GM12878 (cell line): ENCODE measurements at regions not wholly inside any gene's neighbourhood (a gene's known extent, or its start where the extent isn't known, plus 50 kb on each side); places are given as distances from the start of the nearest gene placed in this dataset.

Source experiments
- ATAC-seq: fragments of 200-7000 bp; cut with Tn5 transposase; 3 replicates; pipeline ENCODE4 v1.9.1; 2020; ENCODE audit warnings: mild to moderate bottlenecking, moderate library complexity
- BruUV-seq: library from RNA; stranded (reverse); fragments of 400-500 nt; replicated peaks from 2 replicates; lab custom pipeline; 2021; lab: Mats Ljungman, UMichigan
- CTCF ChIA-PET: fragments of 300-600 bp; sonication (Branson Sonifier 250); formaldehyde crosslinking; extraction: SDS; loops from one replicate; lab custom pipeline; 2021; ENCODE audit warnings: inconsistent platforms; lab: Yijun Ruan, JAX
- POLR2A ChIA-PET: fragments of 350-600 bp; formaldehyde crosslinking; extraction: SDS; loops from one replicate; lab custom pipeline; 2021; ENCODE audit warnings: inconsistent platforms; lab: Charles Lee
- RAD21 ChIA-PET: fragments of 300-600 bp; sonication (Branson Sonifier 250); formaldehyde crosslinking; loops from one replicate; lab custom pipeline; 2023; ENCODE audit warnings: antibody characterized with exemption; ENCODE audit not compliant: unreplicated experiment; lab: Charles Lee
- SMC1A ChIA-PET: fragments of 300-600 bp; sonication (Branson Sonifier 250); formaldehyde crosslinking; loops from one replicate; lab custom pipeline; 2023; ENCODE audit not compliant: unreplicated experiment, uncharacterized antibody; lab: Charles Lee
- DNase-seq: peaks from one replicate; pipeline ENCODE4 v3.0.0-alpha.2; 2011; ENCODE audit warnings: low read depth, low spot score
- FAIRE-seq: peaks from 3 replicates; lab custom pipeline; 2011; peaks lifted over from hg19 to GRCh38; lab: Jason Lieb, UNC
- H2AFZ ChIP-seq: 2 replicates; pipeline ENCODE4 v1.6.0; 2011; ENCODE audit warnings: low read depth, low read length, control low read depth; ENCODE audit not compliant: control insufficient read depth
- H3K27ac ChIP-seq: 2 replicates; pipeline ENCODE4 v1.5.1; 2011; ENCODE audit warnings: control low read depth; ENCODE audit not compliant: control insufficient read depth, insufficient read depth
- H3K27me3 ChIP-seq, 2 experiments: replicated peaks in 1 of 2; 2 replicates each; pipeline versions ENCODE4 v1.6.0 to v1.6.1; 2011; ENCODE audit warnings: low read length in 1 of 2; ENCODE audit not compliant: control insufficient read depth in 2 of 2, insufficient read depth in 2 of 2
- H3K36me3 ChIP-seq, 2 experiments: 2 replicates each; pipeline ENCODE4 v1.5.1; 2011; ENCODE audit warnings: low read length in 1 of 2; ENCODE audit not compliant: control insufficient read depth in 2 of 2, insufficient read depth in 2 of 2
- H3K4me1 ChIP-seq: 2 replicates; pipeline ENCODE4 v1.6.1; 2011; ENCODE audit warnings: mild to moderate bottlenecking, low read length, moderate library complexity, mixed read lengths; ENCODE audit not compliant: control insufficient read depth, insufficient read depth
- H3K4me2 ChIP-seq: 2 replicates; pipeline ENCODE4 v1.6.0; 2011; ENCODE audit warnings: control low read depth; ENCODE audit not compliant: control insufficient read depth, insufficient read depth
- H3K4me3 ChIP-seq: fragments of 200-600 bp; sonication (generic); 2 replicates; pipeline ENCODE4 v1.5.1; 2016
- H3K79me2 ChIP-seq: 2 replicates; pipeline ENCODE4 v1.6.0; 2011; ENCODE audit warnings: low read length; ENCODE audit not compliant: control insufficient read depth, insufficient read depth
- H3K9ac ChIP-seq: 2 replicates; pipeline ENCODE4 v1.8.0; 2011; ENCODE audit warnings: low read length, control low read depth, mixed read lengths; ENCODE audit not compliant: control insufficient read depth, insufficient read depth
- H3K9me3 ChIP-seq: replicated peaks from 3 replicates; pipeline ENCODE4 v1.5.1; 2011; ENCODE audit warnings: mild to moderate bottlenecking, low read length; ENCODE audit not compliant: control insufficient read depth, insufficient read depth
- H4K20me1 ChIP-seq: 2 replicates; pipeline ENCODE4 v1.6.0; 2011; ENCODE audit not compliant: control insufficient read depth, insufficient read depth
- FOS ChIP-seq: IDR thresholded peaks from 3 replicates; pipeline ENCODE4 v1.6.1; 2011; ENCODE audit warnings: borderline replicate concordance; ENCODE audit not compliant: insufficient read length; ENCODE audit errors: extremely low read depth
- MAX ChIP-seq: IDR thresholded peaks from 2 replicates; pipeline ENCODE4 v1.6.1; 2012; ENCODE audit warnings: low read depth, low read length, improper control_type of control experiment
- NKRF ChIP-seq: fragments of 450-650 bp; conservative IDR thresholded peaks from 2 replicates; pipeline ENCODE4 v1.6.1; 2017; ENCODE audit warnings: mild to moderate bottlenecking, moderate library complexity
- RAD21 ChIP-seq: IDR thresholded peaks from 2 replicates; pipeline ENCODE4 v1.6.1; 2011; ENCODE audit warnings: mild to moderate bottlenecking, low read depth, low read length, moderate library complexity; ENCODE audit not compliant: insufficient read depth
- RB1 ChIP-seq: fragments of 450-650 bp; formaldehyde crosslinking; IDR thresholded peaks from 2 replicates; pipeline ENCODE4 v1.6.1; 2017; ENCODE audit warnings: mild to moderate bottlenecking, borderline replicate concordance
- SIX5 ChIP-seq: IDR thresholded peaks from 2 replicates; pipeline ENCODE4 v1.6.1; 2011; ENCODE audit warnings: mild to moderate bottlenecking, low read depth, low read length, moderate library complexity; ENCODE audit not compliant: severe bottlenecking
- SP1 ChIP-seq: IDR thresholded peaks from one replicate; pipeline ENCODE4 v1.6.1; 2011; ENCODE audit warnings: low read depth, low read length
- SUZ12 ChIP-seq: fragments of 200-600 bp; sonication (generic); IDR thresholded peaks from one replicate; pipeline ENCODE4 v1.6.1; 2018; ENCODE audit warnings: antibody characterized with exemption, mild to moderate bottlenecking; ENCODE audit not compliant: unreplicated experiment
- ZNF24 ChIP-seq: fragments of 450-650 bp; IDR thresholded peaks from 2 replicates; pipeline ENCODE4 v1.6.1; 2017; ENCODE audit warnings: antibody characterized with exemption, mild to moderate bottlenecking
- WGBS: methylation state at CpG from one replicate; pipeline ENCODE4 v1.1.6; 2016; ENCODE audit warnings: low lambda C conversion rate; ENCODE audit not compliant: insufficient replicate concordance, insufficient coverage; ENCODE audit errors: missing lambda C conversion rate; 5-methylcytosine and 5-hydroxymethylcytosine counted together
- in situ Hi-C: fragments of 300-500 bp; cut with MboI; formaldehyde crosslinking; loops from 9 replicates; pipeline ENCODE4 v1.14.3; 2018; ENCODE audit warnings: mixed read lengths
- intact Hi-C: fragments of 100-400 bp; cut with micrococcal nuclease; formaldehyde crosslinking; loops from one replicate; pipeline ENCODE4 v1.14.2; 2022; ENCODE audit not compliant: unreplicated experiment

DNA sequence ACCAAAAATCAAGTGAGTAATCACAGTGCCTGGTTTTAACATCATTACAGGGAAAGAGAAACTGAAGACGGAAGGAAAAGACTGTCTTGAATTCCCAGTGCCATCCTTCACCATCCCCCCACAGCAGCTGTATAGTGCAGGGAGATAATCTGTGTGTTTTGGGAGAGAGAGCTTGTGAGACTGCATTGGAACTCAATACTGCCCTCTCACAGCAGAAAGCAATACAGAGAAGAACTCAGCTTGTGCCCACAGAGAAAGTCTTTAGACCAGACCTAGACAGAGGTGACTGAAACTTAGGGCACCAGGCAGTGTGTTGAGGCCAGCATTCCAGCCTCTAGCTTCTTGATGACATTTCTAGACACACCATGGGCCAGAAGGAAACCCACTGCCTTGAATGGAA lies 754.7 kb upstream of the CDH6 start:
- BruUV-seq = no TSS peak
- H3K27me3 ChIP-seq = no peaks in the 10 kb centered on the region
- in situ Hi-C loops = no loop called here
- ChIA-PET POLR2A (no interaction called here), RAD21 (no interaction called here), SMC1A (no interaction called here), CTCF (interaction anchor here (0.7 kb wide), 1 partner anchor 751 kb away, joined by 3 read pairs; no protein-coding TSS in a partner anchor)
- no peak overlapping the region for H3K27ac ChIP-seq
- H3K9me3 ChIP-seq = no peaks in the 10 kb centered on the region; the same call in 2 of the 3 replicates
- WGBS = 0% methylated on average over 1 of the region's 1 CpG
- intact Hi-C loops = no loop called here
- DNase-seq = no peak
- H3K4me3 ChIP-seq = no peak overlapping the region
- TF ChIP-seq RAD21 (no peak), NKRF (no peak), ZNF24 (no peak), MAX (no peak), SUZ12 (no peak), RB1 (no peak), FOS (no peak), SIX5 (no peak), SP1 (no peak)
- no peaks in the 10 kb centered on the region for H4K20me1 ChIP-seq
- no peaks in the 10 kb centered on the region for H3K36me3 ChIP-seq
- ATAC-seq = no peak
- H3K79me2 ChIP-seq = no peaks in the 10 kb centered on the region
- no peak for FAIRE-seq
- H3K9ac ChIP-seq = no peak overlapping the region
- no peak overlapping the region for H3K4me2 ChIP-seq
- no peaks in the 10 kb centered on the region for H3K4me1 ChIP-seq
- no peak overlapping the region for H2AFZ ChIP-seq
